Calu3 (cell line): ENCODE measurements at regions not wholly inside any gene's neighbourhood (a gene's known extent, or its start where the extent isn't known, plus 50 kb on each side); places are given as distances from the start of the nearest gene placed in this dataset.

Experiments used
- BruUV-seq: library from RNA; stranded (reverse); fragments of 400-500 nt; replicated peaks from 2 replicates; lab custom pipeline; 2021; lab: Mats Ljungman, UMichigan
- CTCF ChIA-PET: fragments of 300-600 bp; sonication (Branson Sonifier 250); formaldehyde crosslinking; loops from one replicate; lab custom pipeline; 2022; ENCODE audit warnings: antibody characterized with exemption; lab: Charles Lee
- DNase-seq: peaks from one replicate; pipeline ENCODE4 v3.0.0; 2022
- H3K27ac Mint-ChIP-seq: one replicate; pipeline ENCODE4 v1.8.0; 2022; ENCODE audit warnings: mixed read lengths; ENCODE audit not compliant: unreplicated experiment
- H3K27me3 Mint-ChIP-seq: one replicate; pipeline ENCODE4 v1.8.0; 2022; ENCODE audit warnings: mixed read lengths; ENCODE audit not compliant: unreplicated experiment
- H3K36me3 Mint-ChIP-seq: one replicate; pipeline ENCODE4 v1.8.0; 2022; ENCODE audit warnings: mild to moderate bottlenecking, moderate library complexity, mixed read lengths; ENCODE audit not compliant: insufficient read depth, unreplicated experiment
- H3K4me1 Mint-ChIP-seq: one replicate; pipeline ENCODE4 v1.8.0; 2022; ENCODE audit warnings: mild to moderate bottlenecking, low read depth, mixed read lengths; ENCODE audit not compliant: unreplicated experiment
- H3K4me3 Mint-ChIP-seq: one replicate; pipeline ENCODE4 v1.8.0; 2022; ENCODE audit warnings: mild to moderate bottlenecking, low read depth, moderate library complexity, mixed read lengths; ENCODE audit not compliant: unreplicated experiment
- H3K9me3 Mint-ChIP-seq: one replicate; pipeline ENCODE4 v1.8.0; 2022; ENCODE audit warnings: low read depth, mixed read lengths; ENCODE audit not compliant: unreplicated experiment
- intact Hi-C: fragments of 100-400 bp; cut with micrococcal nuclease; formaldehyde crosslinking; loops from one replicate; pipeline ENCODE4 v1.10.0; 2022; ENCODE audit not compliant: unreplicated experiment
- TF ChIP-seq, protein P1 (sequence below): fragments of 200-600 bp; IDR thresholded peaks from one replicate; pipeline ENCODE4 v1.8.0; 2022; ENCODE audit warnings: antibody characterized with exemption; ENCODE audit not compliant: unreplicated experiment

DNA sequence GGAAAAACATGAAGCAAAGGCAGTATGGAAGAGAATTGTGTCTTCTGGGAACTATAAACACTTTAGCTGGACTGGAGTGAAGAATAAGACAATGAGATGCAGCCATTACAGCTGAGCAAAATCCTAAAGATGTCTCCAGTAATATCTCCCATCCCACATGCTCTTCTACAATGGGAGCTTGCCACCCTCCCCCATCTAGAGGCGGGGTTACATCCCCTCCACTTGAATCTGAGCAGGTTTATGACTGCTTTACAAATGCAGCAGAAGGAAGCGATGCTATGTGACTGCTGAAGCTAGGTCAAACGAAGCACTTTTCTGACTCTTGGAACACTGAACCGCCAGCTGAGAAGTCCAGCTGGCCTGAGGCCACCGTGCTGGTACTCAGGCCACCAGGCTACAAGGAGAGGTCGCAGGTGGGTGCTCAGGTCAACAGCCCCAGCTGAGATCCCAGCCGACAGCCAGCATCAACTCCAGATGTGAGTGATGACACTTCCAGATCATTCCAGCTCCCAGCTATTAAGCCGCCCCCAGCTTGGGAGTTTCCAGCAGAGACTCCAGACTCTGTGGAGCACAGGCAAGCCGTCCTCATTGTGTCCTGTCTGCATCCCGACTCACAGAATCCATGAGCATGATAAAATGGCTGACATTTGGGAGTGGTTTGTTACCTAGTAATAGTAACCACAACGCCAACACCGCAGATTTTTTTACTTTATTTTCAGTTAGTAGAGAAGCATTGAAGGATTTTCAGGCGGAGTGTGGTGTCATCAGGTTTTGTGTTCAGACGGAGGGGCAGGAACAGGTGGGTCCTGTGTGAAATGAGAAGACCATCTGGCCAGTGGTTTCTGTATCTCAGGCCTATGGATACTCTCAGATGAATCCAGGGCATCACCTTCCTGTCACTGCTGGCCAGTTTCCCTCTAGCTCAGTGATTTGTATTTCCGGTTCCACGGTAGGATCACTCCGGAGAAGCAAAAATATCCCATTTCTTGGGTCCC is 89.3 kb downstream of the NPY start:
- DNase-seq = no peak
- CTCF ChIA-PET = interaction anchor here (0.6 to 0.8 kb wide), 2 partner anchors 179 to 194 kb away, joined by 3 read pairs; no protein-coding TSS in a partner anchor
- Mint-ChIP-seq H3K36me3 (no peaks in the 10 kb centered on the region), H3K27ac (no peak overlapping the region), H3K9me3 (no peaks in the 10 kb centered on the region), H3K27me3 (peaks cover 90% of the 10 kb centered on the region), H3K4me1 (no peaks in the 10 kb centered on the region), H3K4me3 (no peak overlapping the region)
- BruUV-seq = no TSS peak
- intact Hi-C loops = no loop called here
- TF ChIP-seq, protein P1, sequence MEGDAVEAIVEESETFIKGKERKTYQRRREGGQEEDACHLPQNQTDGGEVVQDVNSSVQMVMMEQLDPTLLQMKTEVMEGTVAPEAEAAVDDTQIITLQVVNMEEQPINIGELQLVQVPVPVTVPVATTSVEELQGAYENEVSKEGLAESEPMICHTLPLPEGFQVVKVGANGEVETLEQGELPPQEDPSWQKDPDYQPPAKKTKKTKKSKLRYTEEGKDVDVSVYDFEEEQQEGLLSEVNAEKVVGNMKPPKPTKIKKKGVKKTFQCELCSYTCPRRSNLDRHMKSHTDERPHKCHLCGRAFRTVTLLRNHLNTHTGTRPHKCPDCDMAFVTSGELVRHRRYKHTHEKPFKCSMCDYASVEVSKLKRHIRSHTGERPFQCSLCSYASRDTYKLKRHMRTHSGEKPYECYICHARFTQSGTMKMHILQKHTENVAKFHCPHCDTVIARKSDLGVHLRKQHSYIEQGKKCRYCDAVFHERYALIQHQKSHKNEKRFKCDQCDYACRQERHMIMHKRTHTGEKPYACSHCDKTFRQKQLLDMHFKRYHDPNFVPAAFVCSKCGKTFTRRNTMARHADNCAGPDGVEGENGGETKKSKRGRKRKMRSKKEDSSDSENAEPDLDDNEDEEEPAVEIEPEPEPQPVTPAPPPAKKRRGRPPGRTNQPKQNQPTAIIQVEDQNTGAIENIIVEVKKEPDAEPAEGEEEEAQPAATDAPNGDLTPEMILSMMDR = no peak

DNA sequence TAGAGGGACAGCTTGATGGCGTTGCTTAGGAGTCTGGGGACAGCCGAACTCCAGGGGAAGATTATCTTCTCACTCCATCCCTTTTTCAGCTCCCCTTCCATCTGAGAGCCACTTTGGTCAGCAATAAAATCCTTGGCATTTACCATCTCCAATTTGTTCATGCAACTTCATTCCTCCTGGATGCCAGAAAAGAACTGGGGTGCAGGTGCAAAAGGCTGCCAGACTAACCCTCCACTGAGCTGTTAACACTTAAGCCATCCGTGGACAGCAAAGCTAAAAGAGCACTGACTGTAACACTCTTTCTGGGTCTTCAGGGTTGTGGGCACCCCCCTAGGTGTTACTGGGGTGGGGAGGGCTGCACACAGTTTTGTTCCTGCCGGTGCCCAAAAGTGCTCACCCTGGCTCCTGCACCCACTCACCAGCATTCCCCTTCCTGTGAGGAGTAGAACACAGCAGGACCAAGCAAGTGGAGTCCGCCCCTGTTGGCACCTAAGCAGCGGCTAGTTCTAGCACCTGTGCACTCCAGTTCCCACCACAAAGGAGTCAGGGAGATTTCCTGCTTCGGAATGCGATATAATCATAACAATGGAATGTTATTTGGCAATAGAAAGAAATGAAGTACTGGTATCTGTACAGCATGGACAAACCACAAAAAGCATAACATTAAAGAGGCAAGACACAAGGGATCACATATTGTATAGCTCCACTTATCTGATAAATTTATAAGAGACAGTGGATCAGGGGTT is 95.1 kb downstream of the NPY start:
- TF ChIP-seq, protein P1 = no peak

DNA sequence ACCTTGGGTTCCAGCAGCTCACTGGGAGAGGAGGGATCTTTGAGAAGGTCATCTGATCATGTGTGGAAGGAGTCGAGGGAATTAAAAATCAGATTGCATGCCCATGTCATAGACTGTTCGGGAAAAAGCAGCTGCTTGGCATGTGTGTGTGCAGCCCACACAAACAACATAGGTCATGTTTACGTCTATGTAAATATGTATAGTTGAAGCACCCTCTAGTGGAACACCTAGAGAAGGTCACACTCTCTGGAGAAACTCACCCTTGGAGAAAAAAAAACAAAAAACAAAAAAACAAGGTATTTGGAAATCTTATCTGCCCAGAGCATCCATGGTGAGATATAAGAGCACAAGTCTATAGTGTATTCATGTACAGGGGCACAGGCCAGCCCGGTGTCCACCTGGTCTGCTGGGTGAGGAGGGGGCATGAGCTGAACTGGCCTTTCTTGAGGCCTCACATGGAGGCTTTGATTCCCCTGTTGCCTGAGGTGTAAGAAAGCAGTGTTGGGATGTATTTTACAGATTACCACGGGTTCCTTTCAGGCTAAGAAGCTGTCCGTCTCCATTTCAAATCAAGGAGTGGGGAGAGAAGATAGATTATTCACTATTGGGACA is 98.0 kb downstream of the NPY start:
- intact Hi-C loops = loop anchor here (1.0 to 2.0 kb wide), 3 partner anchors 92 to 519 kb away; no protein-coding TSS in a partner anchor
- Mint-ChIP-seq H3K4me3 (no peak overlapping the region), H3K27me3 (peaks cover 71% of the 10 kb centered on the region), H3K27ac (no peak overlapping the region), H3K9me3 (no peaks in the 10 kb centered on the region), H3K36me3 (no peaks in the 10 kb centered on the region), H3K4me1 (peaks cover 13% of the 10 kb centered on the region)
- CTCF ChIA-PET = interaction anchor here (0.9 to 1.6 kb wide), 3 partner anchors 64 to 443 kb away, joined by 3 to 17 read pairs (median 4); no protein-coding TSS in a partner anchor
- TF ChIP-seq, protein P1 = peak; percentile 78
- no TSS peak for BruUV-seq
- DNase-seq = no peak

More for the DNA sequence above, 95.1 kb downstream of the NPY start:
- Mint-ChIP-seq H3K4me3 (no peak overlapping the region), H3K27ac (no peak overlapping the region), H3K9me3 (no peaks in the 10 kb centered on the region), H3K4me1 (peaks cover 13% of the 10 kb centered on the region), H3K36me3 (no peaks in the 10 kb centered on the region), H3K27me3 (peaks cover 82% of the 10 kb centered on the region)
- no TSS peak for BruUV-seq
- CTCF ChIA-PET = interaction anchor here (0.6 to 2.0 kb wide), 3 partner anchors 54 to 440 kb away, joined by 3 to 5 read pairs (median 3); no protein-coding TSS in a partner anchor
- intact Hi-C loops = no loop called here
- DNase-seq = peak; percentile 67

DNA sequence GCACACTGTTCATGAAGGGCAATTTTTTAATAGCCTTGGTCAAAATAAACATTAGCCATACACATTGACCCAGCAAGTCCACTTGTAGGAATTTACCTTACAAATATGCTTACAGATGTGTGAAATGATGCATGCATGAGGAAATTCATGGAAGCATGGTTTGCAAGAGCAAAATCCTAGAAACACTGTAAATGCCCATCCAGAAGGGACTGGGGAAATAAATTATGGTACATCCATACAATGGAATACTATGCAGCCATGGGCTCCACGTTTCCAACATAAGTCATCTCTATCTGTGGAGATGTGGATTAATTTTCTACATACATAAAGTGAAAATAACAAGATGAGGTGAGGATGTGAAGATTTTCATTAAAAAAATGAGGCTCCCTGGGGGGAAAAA is 99.1 kb downstream of the NPY start:
- CTCF ChIA-PET = no interaction called here
- no TSS peak for BruUV-seq
- TF ChIP-seq, protein P1 = no peak
- Mint-ChIP-seq H3K27me3 (peaks cover 73% of the 10 kb centered on the region), H3K36me3 (no peaks in the 10 kb centered on the region), H3K4me1 (peaks cover 13% of the 10 kb centered on the region), H3K27ac (no peak overlapping the region), H3K4me3 (no peak overlapping the region), H3K9me3 (no peaks in the 10 kb centered on the region)
- intact Hi-C loops = loop anchor here (2.0 kb wide), 1 partner anchor 520 kb away; no protein-coding TSS in a partner anchor
- no peak for DNase-seq
